Liver (tissue), 8 donors: ENCODE measurements at regions not wholly inside any gene's neighbourhood (a gene's known extent, or its start where the extent isn't known, plus 50 kb on each side); places are given as distances from the start of the nearest gene placed in this dataset.

ENCODE experiments used
- DNase-seq: peaks from one replicate; pipeline ENCODE4 v3.0.0-alpha.2; 2017; ENCODE audit warnings: low spot score
- H3K27ac ChIP-seq, 2 donors: one replicate each; pipeline ENCODE4 v1.7.0; 2013; ENCODE audit warnings: inconsistent platforms in 2 of 2, low read length in 2 of 2, control low read depth in 1 of 2, low read depth in 1 of 2, mild to moderate bottlenecking in 1 of 2
- H3K27me3 ChIP-seq, 4 donors: one replicate each; pipeline versions ENCODE4 v1.6.1 to v1.7.0; 2013; ENCODE audit warnings: low read length in 3 of 4, inconsistent platforms in 1 of 4, mild to moderate bottlenecking in 1 of 4, moderate library complexity in 1 of 4; ENCODE audit not compliant: control insufficient read depth in 4 of 4, insufficient read depth in 4 of 4
- H3K36me3 ChIP-seq, 4 donors: one replicate each; pipeline versions ENCODE4 v1.6.1 to v1.7.0; 2013; ENCODE audit warnings: low read length in 3 of 4, mild to moderate bottlenecking in 3 of 4, low read depth in 1 of 4, moderate library complexity in 1 of 4; ENCODE audit not compliant: control insufficient read depth in 4 of 4, insufficient read depth in 3 of 4
- H3K4me1 ChIP-seq, 4 donors: one replicate each; pipeline versions ENCODE4 v1.6.1 to v1.7.0; 2013; ENCODE audit warnings: low read length in 3 of 4, mild to moderate bottlenecking in 3 of 4, moderate library complexity in 1 of 4; ENCODE audit not compliant: control insufficient read depth in 4 of 4, insufficient read depth in 4 of 4
- H3K4me3 ChIP-seq, 3 donors: one replicate each; pipeline versions ENCODE4 v1.6.1 to v1.7.0; 2013; ENCODE audit warnings: low read length in 3 of 3, control low read depth in 1 of 3, low read depth in 1 of 3, mild to moderate bottlenecking in 1 of 3
- H3K9ac ChIP-seq, 2 donors: one replicate each; pipeline ENCODE4 v1.7.0; 2013; ENCODE audit warnings: low read length in 2 of 2, mild to moderate bottlenecking in 2 of 2, moderate library complexity in 2 of 2, control low read depth in 1 of 2, low read depth in 1 of 2
- H3K9me3 ChIP-seq, 4 donors: one replicate each; pipeline versions ENCODE4 v1.6.1 to v1.7.0; 2013; ENCODE audit warnings: low read length in 3 of 4; ENCODE audit not compliant: control insufficient read depth in 4 of 4
- ATF3 ChIP-seq: IDR thresholded peaks from 2 replicates; pipeline ENCODE4 v1.6.1; 2016; ENCODE audit warnings: antibody characterized with exemption
- CTCF ChIP-seq: fragments of 150-350 bp; IDR thresholded peaks from 2 replicates; pipeline ENCODE4 v1.5.1; 2017; ENCODE audit warnings: improper control_type of control experiment, low read depth, low read length; ENCODE audit not compliant: missing input control
- EGR1 ChIP-seq, 2 donors: IDR thresholded peaks; 2 replicates each; pipeline ENCODE4 v1.6.1; 2016 to 2018; ENCODE audit warnings: antibody characterized with exemption in 2 of 2, low read depth in 2 of 2
- FOXA1 ChIP-seq: IDR thresholded peaks from 2 replicates; pipeline ENCODE4 v1.6.1; 2016; ENCODE audit warnings: antibody characterized with exemption
- FOXA2 ChIP-seq: IDR thresholded peaks from 2 replicates; pipeline ENCODE4 v1.6.1; 2016; ENCODE audit warnings: antibody characterized with exemption
- GABPA ChIP-seq, 2 donors: IDR thresholded peaks in 1 of 2; conservative IDR thresholded peaks in 1 of 2; 2 replicates each; pipeline ENCODE4 v1.6.1; 2016; ENCODE audit warnings: antibody characterized with exemption in 2 of 2, mild to moderate bottlenecking in 1 of 2, moderate library complexity in 1 of 2
- HNF4A ChIP-seq, 2 donors: conservative IDR thresholded peaks; 2 replicates each; pipeline ENCODE4 v1.6.1; 2016; ENCODE audit warnings: antibody characterized with exemption in 2 of 2, mild to moderate bottlenecking in 2 of 2
- HNF4G ChIP-seq: IDR thresholded peaks from 2 replicates; pipeline ENCODE4 v1.6.1; 2016; ENCODE audit warnings: antibody characterized with exemption
- JUND ChIP-seq, 2 donors: IDR thresholded peaks; 2 replicates each; pipeline ENCODE4 v1.6.1; 2016; ENCODE audit warnings: antibody characterized with exemption in 2 of 2
- MAX ChIP-seq: IDR thresholded peaks from 2 replicates; pipeline ENCODE4 v1.6.1; 2016; ENCODE audit warnings: antibody characterized with exemption
- NR2F2 ChIP-seq: IDR thresholded peaks from 2 replicates; pipeline ENCODE4 v1.6.1; 2016; ENCODE audit warnings: antibody characterized with exemption
- RAD21 ChIP-seq, 2 donors: IDR thresholded peaks; 2 replicates each; pipeline ENCODE4 v1.6.1; 2016; ENCODE audit warnings: antibody characterized with exemption in 2 of 2, mild to moderate bottlenecking in 2 of 2
- REST ChIP-seq: IDR thresholded peaks from 2 replicates; pipeline ENCODE4 v1.6.1; 2016; ENCODE audit warnings: antibody characterized with exemption, mild to moderate bottlenecking
- RXRA ChIP-seq, 2 donors: IDR thresholded peaks; 2 replicates each; pipeline ENCODE4 v1.6.1; 2017 to 2018; ENCODE audit warnings: antibody characterized with exemption in 2 of 2, mild to moderate bottlenecking in 1 of 2
- SP1 ChIP-seq: IDR thresholded peaks from 2 replicates; pipeline ENCODE4 v1.6.1; 2018; ENCODE audit warnings: antibody characterized with exemption, mild to moderate bottlenecking
- TAF1 ChIP-seq: conservative IDR thresholded peaks from 2 replicates; pipeline ENCODE4 v1.6.1; 2016; ENCODE audit warnings: antibody characterized with exemption, mild to moderate bottlenecking
- YY1 ChIP-seq: IDR thresholded peaks from 2 replicates; pipeline ENCODE4 v1.6.1; 2016; ENCODE audit warnings: antibody characterized with exemption, mild to moderate bottlenecking
- ZBTB33 ChIP-seq: IDR thresholded peaks from 2 replicates; pipeline ENCODE4 v1.6.1; 2016; ENCODE audit warnings: antibody characterized with exemption
- WGBS: extraction: QIAGEN DNeasy Blood & Tissue Kit; methylation state at CpG from one replicate; pipeline ENCODE4 v1.1.7; 2013; 5-methylcytosine and 5-hydroxymethylcytosine counted together
- donor health status: healthy.
- donor health status: healthy.
- donor health status: healthy.
- donor health status: healthy.
- donor health status: healthy.

- H3K4me1 ChIP-seq, result no peaks in the 10 kb centered on the region
- DNase-seq, result no peak
- no peak overlapping the region for H3K9ac ChIP-seq
- no peaks in the 10 kb centered on the region for H3K9me3 ChIP-seq
- H3K27me3 ChIP-seq, result no peaks in the 10 kb centered on the region
- 77% methylated on average over 2 of the region's 2 CpGs for WGBS
- no peaks in the 10 kb centered on the region for H3K36me3 ChIP-seq
- TF ChIP-seq RAD21 (IDR thresholded peaks at IDR 0.05) (no peak), ATF3 (no peak), SP1 (no peak), NR2F2 (no peak), FOXA2 (no peak), CTCF (no peak), HNF4A (conservative IDR thresholded peaks at IDR 0.05) (no peak), ZBTB33 (no peak), HNF4G (no peak), TAF1 (no peak), FOXA1 (no peak), YY1 (no peak), EGR1 (IDR thresholded peaks at IDR 0.05; ENCODE audit: low read depth in 2 of 2) (no peak), JUND (IDR thresholded peaks at IDR 0.05) (no peak), MAX (no peak), RXRA (IDR thresholded peaks at IDR 0.05) (no peak), GABPA (IDR thresholded peaks at IDR 0.05 in 1 of 2, conservative IDR thresholded peaks at IDR 0.05 in 1 of 2) (no peak), REST (no peak)
- H3K4me3 ChIP-seq, result no peak overlapping the region
- H3K27ac ChIP-seq, result no peak overlapping the region
These were observed 153.7 kb upstream of the ABI3BP start for GRCh38 chr3:101146946-101147345.

- no peak overlapping the region for H3K9ac ChIP-seq
- TF ChIP-seq REST (no peak), RAD21 (IDR thresholded peaks at IDR 0.05) (no peak), TAF1 (no peak), RXRA (IDR thresholded peaks at IDR 0.05) (no peak), FOXA1 (no peak), MAX (no peak), NR2F2 (no peak), CTCF (no peak), JUND (IDR thresholded peaks at IDR 0.05) (no peak), EGR1 (IDR thresholded peaks at IDR 0.05; ENCODE audit: low read depth in 2 of 2) (no peak), SP1 (no peak), HNF4G (no peak), HNF4A (conservative IDR thresholded peaks at IDR 0.05) (no peak), FOXA2 (no peak)
These were observed 150.9 kb upstream of the ABI3BP start for GRCh38 chr3:101144105-101144504.

More at GRCh38 chr3:101144105-101144504, 150.9 kb upstream of the ABI3BP start:
- Histone ChIP-seq H3K27me3 (no peaks in the 10 kb centered on the region), H3K4me3 (no peak overlapping the region), H3K4me1 (no peaks in the 10 kb centered on the region), H3K36me3 (no peaks in the 10 kb centered on the region), H3K27ac (no peak overlapping the region), H3K9me3 (no peaks in the 10 kb centered on the region)
- 76% methylated on average over 3 of the region's 3 CpGs for WGBS
- DNase-seq, result no peak
